ENCODE measurements at regions not wholly inside any gene's neighbourhood (a gene's known extent, or its start where the extent isn't known, plus 50 kb on each side); places are given as distances from the start of the nearest gene placed in this dataset.
"Not testable (repeated sequence)": the region's sequence is repeated elsewhere in the genome, so short reads cannot be mapped to it uniquely, and the experiment has no call there.

DNA sequence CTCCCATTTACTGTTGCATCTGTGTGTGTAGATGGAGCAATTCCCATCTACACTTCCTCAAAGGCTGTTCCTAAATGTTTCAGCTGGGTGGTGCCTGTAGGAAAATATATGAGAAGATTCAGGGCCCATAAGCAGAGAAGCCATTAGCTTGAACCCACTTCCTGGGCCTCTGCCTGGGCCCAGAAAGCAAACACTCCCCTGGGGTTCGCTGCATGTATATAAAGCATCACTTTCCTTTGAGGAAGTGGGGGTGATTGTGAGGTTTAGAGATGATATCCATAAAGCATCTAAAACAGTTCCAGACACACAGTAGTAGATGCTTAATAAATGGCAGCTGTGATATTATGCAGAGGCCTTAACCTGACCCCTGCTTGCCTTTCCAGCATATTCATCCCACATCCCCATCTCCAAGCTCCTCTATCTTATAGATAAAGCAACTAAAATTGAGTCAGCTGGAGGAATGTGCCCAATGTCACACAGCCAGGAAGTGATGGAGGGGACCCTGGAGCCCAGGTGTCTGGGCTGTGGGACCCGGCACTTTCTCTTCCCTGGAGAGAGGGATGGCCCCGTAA, 280.0 kb upstream of the CRY1 start:
- Mint-ChIP-seq H3K4me1 (peaks cover 66% of the 10 kb centered on the region), H3K9me3 (no peaks in the 10 kb centered on the region), H3K27me3 (no peaks in the 10 kb centered on the region), H3K36me3 (ENCODE audit: low read depth) (no peaks in the 10 kb centered on the region), H3K27ac (peak overlapping the region; percentile 86), H3K4me3 (peak overlapping the region; percentile 69)
- DNase-seq, result peak; percentile 73
- intact Hi-C loops (cut with micrococcal nuclease), result loop anchor here (2.0 kb wide), 1 partner anchor 13 kb away; no protein-coding TSS in a partner anchor

DNA sequence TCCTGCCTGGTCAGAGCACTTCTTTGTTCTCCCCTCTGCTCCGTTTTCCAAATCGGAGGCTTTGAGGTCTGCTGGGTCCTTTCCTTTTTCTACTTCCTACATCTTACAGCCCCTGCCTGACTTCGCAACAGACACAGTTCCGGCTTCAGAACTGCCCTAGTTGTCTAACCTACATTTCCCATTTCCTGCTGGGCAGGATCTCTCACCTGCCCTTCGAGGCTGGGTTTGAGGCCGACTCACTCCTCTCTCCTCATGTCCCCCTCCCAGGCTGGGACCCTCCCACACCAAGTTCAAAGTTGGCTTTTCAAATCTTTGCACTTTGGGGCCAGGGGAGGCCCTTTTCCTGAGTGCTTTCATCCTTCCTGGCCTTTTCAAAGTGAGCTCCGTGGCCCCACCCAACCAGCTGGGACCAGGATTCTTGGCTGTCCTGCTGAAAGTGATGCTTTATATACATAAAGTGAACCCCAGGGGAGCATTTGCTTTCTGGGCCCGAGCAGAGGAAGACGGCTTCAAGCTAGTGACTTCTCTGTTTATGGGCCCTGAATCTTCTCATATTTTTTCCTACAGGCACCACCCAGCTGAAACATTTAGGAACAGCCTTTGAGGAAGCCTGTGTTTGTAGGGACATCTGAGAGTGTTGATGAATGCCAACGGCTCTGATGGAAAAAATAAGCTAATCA, 281.0 kb upstream of the CRY1 start:
- intact Hi-C loops (cut with micrococcal nuclease), result no loop called here
- DNase-seq, result peak; percentile 62
- H3K4me1 Mint-ChIP-seq, result peaks cover 62% of the 10 kb centered on the region

DNA sequence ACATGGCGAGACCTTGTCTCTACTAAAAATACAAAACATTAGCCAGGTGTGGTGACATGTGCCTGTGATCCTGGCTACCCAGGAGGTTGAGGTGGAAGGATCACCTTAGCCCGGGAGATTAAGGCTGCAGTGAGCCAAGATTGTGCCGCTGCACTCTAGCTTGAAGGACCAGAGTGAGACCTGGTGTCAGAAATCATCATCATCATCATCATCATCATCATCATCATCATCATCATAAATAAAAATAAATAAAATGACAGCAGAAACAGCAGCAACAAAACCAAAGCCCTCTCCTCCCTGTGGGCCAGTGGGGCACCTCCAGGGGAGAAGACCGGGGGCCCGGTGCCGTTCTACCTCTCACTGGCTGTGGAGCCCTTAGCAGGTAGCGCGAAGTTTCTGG, 281.9 kb upstream of the CRY1 start:
- H3K36me3 Mint-ChIP-seq (ENCODE audit: low read depth), result no peaks in the 10 kb centered on the region
- no peaks in the 10 kb centered on the region for H3K27me3 Mint-ChIP-seq
- no peaks in the 10 kb centered on the region for H3K9me3 Mint-ChIP-seq
- intact Hi-C loops (cut with micrococcal nuclease), result no loop called here
- no peak overlapping the region for H3K4me3 Mint-ChIP-seq
- no peak overlapping the region for H3K27ac Mint-ChIP-seq
- H3K4me1 Mint-ChIP-seq, result peaks cover 59% of the 10 kb centered on the region
- DNase-seq, result no peak

More for the DNA sequence above, 281.0 kb upstream of the CRY1 start:
- Mint-ChIP-seq H3K9me3 (no peaks in the 10 kb centered on the region), H3K27me3 (no peaks in the 10 kb centered on the region), H3K4me3 (peak overlapping the region; percentile 51), H3K36me3 (ENCODE audit: low read depth) (no peaks in the 10 kb centered on the region), H3K27ac (peak overlapping the region; percentile 55)

DNA sequence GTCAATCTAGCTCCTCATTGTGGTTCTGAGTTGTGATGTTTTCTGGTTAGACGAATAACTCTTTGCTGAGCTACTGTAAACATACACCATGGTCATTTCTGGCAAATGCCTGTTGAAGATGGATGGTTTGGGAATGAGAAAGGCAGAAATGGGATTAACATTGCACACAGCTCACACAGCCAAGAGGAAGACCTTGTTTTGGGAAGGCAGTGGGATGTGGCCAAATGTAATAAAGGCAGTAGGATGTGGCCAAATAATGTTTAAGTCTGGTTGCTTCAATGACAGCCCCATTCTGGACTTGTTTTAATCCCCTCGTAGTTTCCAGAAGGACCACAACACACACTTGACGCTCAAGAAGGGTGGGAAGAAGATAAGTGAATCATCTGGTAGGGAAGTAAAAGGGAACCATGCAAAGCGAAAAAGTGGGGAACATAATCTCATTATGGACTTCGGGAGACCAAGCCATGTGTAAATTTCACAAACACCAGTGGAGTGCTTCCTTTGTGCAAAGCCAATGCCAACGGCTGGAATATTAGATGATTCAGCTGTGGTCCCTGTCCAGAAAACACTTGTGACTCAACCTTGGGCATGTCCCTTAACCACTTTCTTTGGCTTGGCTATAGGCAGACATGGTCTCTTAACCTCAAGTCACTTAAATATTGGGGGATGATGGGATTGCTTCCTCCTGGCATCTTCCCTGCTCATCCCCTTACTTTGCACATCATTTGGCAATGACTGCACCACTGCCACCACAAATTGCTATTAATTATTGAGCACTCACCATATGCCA, 284.4 kb upstream of the CRY1 start:
- no peaks in the 10 kb centered on the region for H3K9me3 Mint-ChIP-seq
- H3K27ac Mint-ChIP-seq, result no peak overlapping the region
- no peaks in the 10 kb centered on the region for H3K27me3 Mint-ChIP-seq
- no peaks in the 10 kb centered on the region for H3K36me3 Mint-ChIP-seq (ENCODE audit: low read depth)
- peaks cover 46% of the 10 kb centered on the region for H3K4me1 Mint-ChIP-seq
- no peak for DNase-seq
- H3K4me3 Mint-ChIP-seq, result no peak overlapping the region
- intact Hi-C loops (cut with micrococcal nuclease), result no loop called here

DNA sequence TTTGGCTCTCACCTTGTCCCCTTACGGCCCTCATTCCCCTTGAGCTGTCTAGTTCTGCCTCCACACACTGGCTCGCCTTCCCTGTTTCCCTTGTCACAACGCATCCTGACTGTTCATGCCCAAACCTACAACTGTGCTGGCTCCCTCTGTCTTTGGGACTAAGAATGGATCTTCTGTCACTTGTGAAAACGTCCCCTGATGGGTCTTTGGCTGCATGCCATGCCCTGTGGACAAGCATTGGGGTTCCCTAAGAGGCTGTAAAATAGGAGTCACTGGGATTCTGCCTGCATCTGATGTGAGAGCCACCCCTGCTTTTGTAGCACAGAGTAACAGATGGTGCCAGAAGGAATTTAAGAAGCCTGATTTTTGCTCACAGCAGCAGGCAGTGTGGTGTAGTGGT, 285.3 kb upstream of the CRY1 start:
- DNase-seq, result no peak
- no peaks in the 10 kb centered on the region for H3K27me3 Mint-ChIP-seq
- no peak overlapping the region for H3K4me3 Mint-ChIP-seq
- H3K36me3 Mint-ChIP-seq (ENCODE audit: low read depth), result no peaks in the 10 kb centered on the region
- H3K4me1 Mint-ChIP-seq, result peaks cover 38% of the 10 kb centered on the region
- intact Hi-C loops (cut with micrococcal nuclease), result no loop called here
- H3K27ac Mint-ChIP-seq, result no peak overlapping the region
- H3K9me3 Mint-ChIP-seq, result no peaks in the 10 kb centered on the region

DNA sequence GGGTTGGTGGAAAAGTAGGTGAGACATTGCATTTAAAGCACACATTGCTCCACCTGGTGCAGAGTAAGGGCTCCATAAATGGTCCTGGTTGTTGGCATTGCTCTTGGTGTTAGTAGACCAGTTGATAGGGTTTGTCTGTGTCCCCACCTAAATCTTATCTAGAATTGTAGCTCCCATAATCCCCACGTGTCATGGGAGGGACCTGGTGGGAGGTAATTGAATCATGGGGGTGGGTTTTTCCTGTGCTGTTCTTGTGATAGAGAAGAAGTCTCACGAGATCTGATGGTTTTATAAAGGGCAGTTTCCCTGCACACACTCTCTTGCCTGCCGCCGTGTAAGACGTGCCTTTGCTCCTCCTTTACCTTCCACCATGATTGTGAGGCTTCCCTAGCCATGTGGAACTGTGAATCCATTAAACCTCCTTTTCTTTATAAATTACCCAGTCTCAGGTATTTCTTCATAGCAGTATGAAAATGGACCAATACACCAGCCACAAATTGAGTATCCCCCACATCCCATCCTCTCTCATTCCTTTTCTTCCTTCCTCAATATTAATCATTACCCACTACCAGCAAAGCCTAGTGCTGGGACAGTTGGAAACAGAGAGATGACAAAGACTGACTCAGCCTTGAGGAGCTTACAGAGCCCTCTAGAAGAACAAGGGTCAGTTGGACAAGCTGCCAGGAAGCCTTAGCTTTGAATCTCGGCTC, 285.9 kb upstream of the CRY1 start:
- intact Hi-C loops (cut with micrococcal nuclease); DNase-seq; H3K27me3 Mint-ChIP-seq; H3K27ac Mint-ChIP-seq; H3K36me3 Mint-ChIP-seq (ENCODE audit: low read depth); H3K4me3 Mint-ChIP-seq; H3K9me3 Mint-ChIP-seq: not testable (repeated sequence)
- H3K4me1 Mint-ChIP-seq, result peaks cover 36% of the 10 kb centered on the region

DNA sequence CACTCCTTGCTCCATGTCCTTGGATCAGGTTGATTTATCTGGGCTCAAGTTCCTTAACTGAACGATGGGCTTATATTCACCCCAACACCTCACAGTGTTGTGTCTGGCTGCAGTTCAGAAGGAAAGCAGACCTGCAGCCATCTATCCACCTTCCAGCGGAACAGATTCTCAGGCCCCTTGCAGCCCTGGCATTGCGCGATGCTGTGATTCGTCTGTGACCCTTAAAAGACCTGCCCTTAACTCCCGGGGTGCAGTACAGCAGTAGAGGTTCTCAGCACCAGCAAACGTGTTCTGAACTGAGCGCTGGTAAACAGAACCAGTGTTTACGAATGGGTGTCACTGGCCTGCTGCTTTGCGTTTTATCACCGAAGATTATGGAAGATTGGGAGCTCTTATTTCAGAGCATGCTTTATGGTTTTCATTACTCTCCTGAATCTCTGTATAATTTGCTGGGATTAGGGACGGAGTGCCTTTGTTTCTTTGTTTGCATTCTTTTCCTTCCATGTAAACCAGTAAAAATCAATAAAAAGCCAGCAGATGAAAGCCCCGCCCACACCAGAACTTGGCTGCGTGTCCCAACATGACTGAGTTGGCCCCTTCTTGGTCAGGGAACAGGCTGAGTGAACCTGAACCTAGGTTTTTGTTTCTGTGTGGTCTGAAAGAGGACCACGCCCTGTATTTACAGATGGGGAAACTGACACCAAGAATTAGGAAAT, 286.7 kb upstream of the CRY1 start:
- no peak for DNase-seq
- Mint-ChIP-seq H3K4me1 (peaks cover 32% of the 10 kb centered on the region), H3K36me3 (ENCODE audit: low read depth) (no peaks in the 10 kb centered on the region), H3K4me3 (no peak overlapping the region), H3K27me3 (no peaks in the 10 kb centered on the region), H3K27ac (no peak overlapping the region), H3K9me3 (no peaks in the 10 kb centered on the region)
- intact Hi-C loops (cut with micrococcal nuclease), result no loop called here

DNA sequence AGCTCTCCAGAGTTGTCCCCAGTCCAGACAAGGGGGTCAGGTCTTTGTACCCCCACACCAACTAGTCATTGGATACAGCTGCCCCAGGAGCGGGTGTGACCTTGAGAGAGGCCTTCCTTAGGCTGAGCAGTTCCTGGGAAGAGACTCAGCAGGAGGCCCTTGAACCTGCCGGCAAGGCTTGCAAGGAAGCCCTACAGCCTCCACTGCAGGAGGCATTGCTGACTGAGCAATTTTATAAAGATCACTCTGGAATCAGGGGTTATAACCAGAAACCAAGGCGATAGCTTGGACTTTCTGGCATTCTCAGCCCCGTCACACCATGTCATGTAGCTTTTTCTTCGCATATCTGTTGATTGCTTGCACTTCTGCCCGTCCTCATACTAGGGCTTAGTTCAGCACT, 291.3 kb upstream of the CRY1 start:
- H3K27me3 Mint-ChIP-seq, result no peaks in the 10 kb centered on the region
- peaks cover 18% of the 10 kb centered on the region for H3K36me3 Mint-ChIP-seq (ENCODE audit: low read depth)
- intact Hi-C loops (cut with micrococcal nuclease), result no loop called here
- H3K4me3 Mint-ChIP-seq, result no peak overlapping the region
- DNase-seq, result no peak
- H3K4me1 Mint-ChIP-seq, result peaks cover 44% of the 10 kb centered on the region
- peaks cover 9% of the 10 kb centered on the region for H3K9me3 Mint-ChIP-seq
- no peak overlapping the region for H3K27ac Mint-ChIP-seq

DNA sequence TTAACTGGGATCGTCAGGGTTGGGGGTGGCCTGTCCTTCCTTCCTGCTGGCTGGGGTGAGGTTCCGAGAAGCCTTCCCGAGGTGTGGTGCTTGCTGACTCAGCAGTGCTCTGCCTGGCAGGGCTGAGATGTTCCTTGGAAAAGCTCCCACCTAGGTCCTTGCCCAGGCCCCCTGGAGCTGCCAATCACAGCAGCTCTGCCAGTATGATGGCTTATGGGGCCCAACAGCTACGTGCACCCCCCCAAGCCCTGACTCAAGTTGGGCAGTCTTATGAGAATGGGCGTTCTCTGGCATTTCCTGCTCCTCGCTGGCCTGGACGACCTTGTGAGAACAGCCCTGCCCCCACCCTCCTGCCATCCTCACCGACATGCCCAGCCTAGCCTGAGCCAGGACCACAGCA, 292.2 kb upstream of the CRY1 start:
- intact Hi-C loops (cut with micrococcal nuclease), result no loop called here
- no peak overlapping the region for H3K27ac Mint-ChIP-seq
- peaks cover 12% of the 10 kb centered on the region for H3K9me3 Mint-ChIP-seq
- H3K4me1 Mint-ChIP-seq, result peaks cover 47% of the 10 kb centered on the region
- H3K36me3 Mint-ChIP-seq (ENCODE audit: low read depth), result peaks cover 21% of the 10 kb centered on the region
- H3K27me3 Mint-ChIP-seq, result no peaks in the 10 kb centered on the region
- no peak for DNase-seq
- H3K4me3 Mint-ChIP-seq, result no peak overlapping the region

DNA sequence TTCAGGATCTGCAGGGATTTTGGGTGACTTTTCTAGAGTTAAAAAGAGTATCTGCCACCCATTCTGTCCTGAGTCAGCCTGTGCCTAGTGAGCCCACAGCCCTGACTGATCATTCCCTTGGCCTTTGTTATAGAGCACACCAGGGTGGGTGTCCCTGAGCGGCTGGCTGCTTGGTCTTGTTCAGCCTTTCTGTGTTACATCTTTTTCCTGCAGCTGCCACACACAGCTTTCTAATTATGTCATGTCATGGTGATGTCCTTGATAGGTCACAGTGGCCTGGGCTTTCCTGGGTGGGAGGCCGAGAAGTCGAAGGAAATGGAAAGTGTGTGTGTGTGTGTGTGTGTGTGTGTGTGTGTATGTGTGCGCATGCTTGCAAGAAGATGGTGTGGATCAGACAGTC, 293.2 kb upstream of the CRY1 start:
- peaks cover 21% of the 10 kb centered on the region for H3K36me3 Mint-ChIP-seq (ENCODE audit: low read depth)

DNA sequence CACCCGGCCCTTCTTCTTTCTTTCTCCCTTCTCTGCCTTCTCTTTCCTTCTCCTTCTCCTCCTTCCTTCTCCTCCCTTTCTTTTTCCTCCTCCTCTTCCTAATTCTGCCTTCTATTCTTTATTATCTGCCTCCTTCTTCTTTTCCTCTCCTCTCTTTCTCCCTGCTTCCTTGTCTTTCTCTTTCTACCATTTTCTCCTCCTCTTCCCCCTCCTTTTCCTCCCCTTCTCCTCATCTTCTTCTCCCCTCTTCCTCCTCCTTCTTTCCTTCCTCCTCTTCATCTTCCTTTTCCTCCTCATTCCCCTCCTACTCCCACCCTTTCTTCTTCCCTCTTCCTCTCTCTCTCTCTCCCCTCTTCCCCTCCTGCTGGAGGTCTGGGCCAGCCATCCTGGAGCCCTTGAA, 294.9 kb upstream of the CRY1 start:
- H3K4me3 Mint-ChIP-seq, result no peak overlapping the region
- intact Hi-C loops (cut with micrococcal nuclease), result no loop called here
- DNase-seq, result no peak
- no peaks in the 10 kb centered on the region for H3K27me3 Mint-ChIP-seq
- H3K4me1 Mint-ChIP-seq, result peaks cover 55% of the 10 kb centered on the region
- H3K36me3 Mint-ChIP-seq (ENCODE audit: low read depth), result peaks cover 21% of the 10 kb centered on the region
- no peak overlapping the region for H3K27ac Mint-ChIP-seq
- H3K9me3 Mint-ChIP-seq, result peaks cover 12% of the 10 kb centered on the region

More for the DNA sequence above, 293.2 kb upstream of the CRY1 start:
- Mint-ChIP-seq H3K4me3 (no peak overlapping the region), H3K27me3 (no peaks in the 10 kb centered on the region), H3K9me3 (peaks cover 12% of the 10 kb centered on the region), H3K4me1 (peaks cover 46% of the 10 kb centered on the region), H3K27ac (no peak overlapping the region)
- no peak for DNase-seq
- intact Hi-C loops (cut with micrococcal nuclease), result loop anchor here (2.0 kb wide), 1 partner anchor 14 kb away; no protein-coding TSS in a partner anchor

DNA sequence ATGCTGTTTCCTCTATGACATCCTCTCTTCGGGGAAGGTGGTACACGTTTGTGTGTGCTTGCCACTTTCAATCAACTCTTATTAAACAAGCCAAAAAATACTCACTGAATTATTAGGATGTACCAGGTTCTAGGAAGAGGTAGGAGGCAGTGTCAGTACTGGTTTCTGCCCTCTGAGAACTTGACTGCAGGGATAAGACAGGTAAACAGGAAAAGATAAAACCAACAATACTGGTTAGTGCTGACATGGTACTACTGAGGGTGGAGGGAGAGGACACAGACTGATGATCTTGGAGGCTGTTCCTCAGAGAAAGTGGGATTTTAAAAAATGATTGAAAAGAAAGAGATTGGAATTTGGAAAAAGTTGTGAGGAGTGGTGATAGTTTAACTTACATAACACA, 295.2 kb upstream of the PWP1 start:
- H3K27ac Mint-ChIP-seq, result peak overlapping the region; percentile 64
- peaks cover 21% of the 10 kb centered on the region for H3K36me3 Mint-ChIP-seq (ENCODE audit: low read depth)
- H3K9me3 Mint-ChIP-seq, result peaks cover 12% of the 10 kb centered on the region
- peaks cover 57% of the 10 kb centered on the region for H3K4me1 Mint-ChIP-seq
- intact Hi-C loops (cut with micrococcal nuclease), result no loop called here
- H3K4me3 Mint-ChIP-seq, result peak overlapping the region; percentile 30
- DNase-seq, result no peak
- no peaks in the 10 kb centered on the region for H3K27me3 Mint-ChIP-seq

DNA sequence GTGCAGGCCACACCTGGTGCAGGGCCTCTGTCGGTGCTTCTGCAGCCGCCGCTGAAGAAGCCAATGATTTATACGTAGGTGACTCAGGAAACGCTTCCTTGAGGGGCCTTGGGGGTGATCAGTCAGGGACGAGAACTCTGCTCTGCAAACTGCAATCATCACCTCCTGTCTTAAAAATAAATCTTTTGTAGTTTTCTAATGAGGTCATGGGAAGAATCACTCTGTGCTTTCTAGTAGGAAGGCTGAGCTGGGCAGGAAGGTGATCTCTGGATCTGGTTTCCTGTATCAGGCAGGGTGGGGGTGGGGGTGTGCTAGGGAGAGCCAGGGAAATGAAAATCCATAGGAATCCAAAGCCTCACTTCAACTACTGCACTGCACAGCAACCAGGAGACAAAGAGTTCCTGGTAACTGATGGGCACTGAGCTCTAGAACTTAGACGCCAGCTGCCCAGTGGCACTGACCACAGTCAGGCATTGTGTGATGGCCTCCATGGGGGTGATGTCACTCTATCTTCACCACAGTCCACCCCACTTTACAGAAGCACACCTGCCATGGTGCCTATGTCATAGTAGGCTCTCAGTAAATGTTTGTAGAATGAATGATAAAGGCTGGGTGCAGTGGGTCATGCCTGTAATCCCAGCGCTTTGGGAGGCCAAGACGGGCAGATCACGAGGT, 292.4 kb upstream of the PWP1 start:
- intact Hi-C loops (cut with micrococcal nuclease), result no loop called here
- DNase-seq, result no peak
- Mint-ChIP-seq H3K9me3 (peaks cover 11% of the 10 kb centered on the region), H3K4me3 (no peak overlapping the region), H3K27me3 (no peaks in the 10 kb centered on the region), H3K36me3 (ENCODE audit: low read depth) (peaks cover 13% of the 10 kb centered on the region), H3K4me1 (peaks cover 59% of the 10 kb centered on the region), H3K27ac (no peak overlapping the region)
